DND-41 (cell line): ENCODE measurements at regions not wholly inside any gene's neighbourhood (a gene's known extent, or its start where the extent isn't known, plus 50 kb on each side); places are given as distances from the start of the nearest gene placed in this dataset.

Experiments
- ATAC-seq: fragments of 200-7000 bp; cut with Tn5 transposase; 3 replicates; pipeline ENCODE4 v1.9.1; 2021; ENCODE audit warnings: low read depth; ENCODE audit not compliant: insufficient read depth
- DNase-seq: peaks from one replicate; pipeline ENCODE4 v3.0.0-alpha.2; 2020
- H2AFZ ChIP-seq: 2 replicates; pipeline ENCODE4 v1.6.0; 2012; ENCODE audit warnings: low read depth, low read length
- H3K27ac ChIP-seq: 2 replicates; pipeline ENCODE4 v1.5.1; 2012; ENCODE audit warnings: low read length, inconsistent platforms
- H3K27me3 ChIP-seq: fragments of 200-600 bp; sonication (generic); 2 replicates; pipeline ENCODE4 v1.6.0; 2012; ENCODE audit warnings: low read length, mild to moderate bottlenecking, inconsistent platforms; ENCODE audit not compliant: insufficient read depth, poor library complexity
- H3K36me3 ChIP-seq: 2 replicates; pipeline ENCODE4 v1.5.1; 2012; ENCODE audit warnings: low read length, inconsistent platforms; ENCODE audit not compliant: insufficient read depth
- H3K4me1 ChIP-seq: 2 replicates; pipeline ENCODE4 v1.5.1; 2012; ENCODE audit warnings: mild to moderate bottlenecking, low read length; ENCODE audit not compliant: insufficient read depth
- H3K4me2 ChIP-seq: 2 replicates; pipeline ENCODE4 v1.6.0; 2012; ENCODE audit warnings: mild to moderate bottlenecking, moderate library complexity, low read length, inconsistent platforms; ENCODE audit not compliant: insufficient read depth
- H3K4me3 ChIP-seq, 2 experiments: fragments of 200-600 bp in 1 of 2; shearing (Covaris generic) in 1 of 2; 2 replicates each; pipeline ENCODE4 v1.5.1; 2012 to 2016; ENCODE audit warnings: inconsistent platforms in 2 of 2, low read length in 2 of 2, mild to moderate bottlenecking in 2 of 2, low read depth in 1 of 2, moderate library complexity in 1 of 2
- H3K79me2 ChIP-seq: 2 replicates; pipeline ENCODE4 v1.6.0; 2012; ENCODE audit warnings: low read length, inconsistent platforms; ENCODE audit not compliant: insufficient read depth
- H3K9ac ChIP-seq: 2 replicates; pipeline ENCODE4 v1.6.0; 2012; ENCODE audit warnings: low read depth, mild to moderate bottlenecking, inconsistent platforms, low read length, moderate library complexity
- H3K9me3 ChIP-seq: 2 replicates; pipeline ENCODE4 v1.5.1; 2012; ENCODE audit warnings: low read length, moderate library complexity, mild to moderate bottlenecking, inconsistent platforms; ENCODE audit not compliant: insufficient read depth, severe bottlenecking
- H4K20me1 ChIP-seq: 2 replicates; pipeline ENCODE4 v1.6.0; 2012; ENCODE audit warnings: low read length; ENCODE audit not compliant: insufficient read depth
- CTCF ChIP-seq: IDR thresholded peaks from 2 replicates; pipeline ENCODE4 v1.5.1; 2012; ENCODE audit warnings: borderline replicate concordance, low read length, moderate library complexity, mild to moderate bottlenecking; ENCODE audit not compliant: poor library complexity, severe bottlenecking; ENCODE audit errors: extremely low read depth
- EZH2 ChIP-seq: IDR thresholded peaks from 3 replicates; pipeline ENCODE4 v1.6.1; 2012; ENCODE audit warnings: borderline replicate concordance, low read depth, mild to moderate bottlenecking, moderate library complexity, low read length, inconsistent platforms; ENCODE audit not compliant: severe bottlenecking

- H3K4me2 ChIP-seq: no peak overlapping the region
- H3K79me2 ChIP-seq: no peaks in the 10 kb centered on the region
- no peaks in the 10 kb centered on the region for H4K20me1 ChIP-seq
- H2AFZ ChIP-seq: no peak overlapping the region
- no peak overlapping the region for H3K4me3 ChIP-seq
- no peaks in the 10 kb centered on the region for H3K4me1 ChIP-seq
- peaks cover 4% of the 10 kb centered on the region for H3K27me3 ChIP-seq
- no peak overlapping the region for H3K9ac ChIP-seq
- no peaks in the 10 kb centered on the region for H3K36me3 ChIP-seq
- H3K9me3 ChIP-seq: peaks cover 5% of the 10 kb centered on the region
- DNase-seq (no peak), ATAC-seq (no peak)
- H3K27ac ChIP-seq: no peak overlapping the region
- TF ChIP-seq EZH2 (no peak), CTCF (no peak)
Observed at GRCh38 chr3:150105886-150106612, 135.4 kb upstream of the PFN2 start.

GRCh38 chr3:150105025-150105424 is 134.3 kb upstream of the PFN2 start:
- Histone ChIP-seq H3K4me3 (no peak overlapping the region), H3K27me3 (peaks cover 3% of the 10 kb centered on the region), H3K4me2 (no peak overlapping the region), H3K36me3 (no peaks in the 10 kb centered on the region), H3K9me3 (peaks cover 5% of the 10 kb centered on the region), H4K20me1 (no peaks in the 10 kb centered on the region), H3K27ac (no peak overlapping the region), H3K4me1 (no peaks in the 10 kb centered on the region), H3K9ac (no peak overlapping the region), H2AFZ (no peak overlapping the region), H3K79me2 (no peaks in the 10 kb centered on the region)
- TF ChIP-seq EZH2: no peak
- TF ChIP-seq CTCF: no peak
- ATAC-seq (no peak), DNase-seq (no peak)

GRCh38 chr3:150104564-150104963 is 133.9 kb upstream of the PFN2 start:
- ATAC-seq: no peak
- H3K4me1 ChIP-seq: no peaks in the 10 kb centered on the region

More at GRCh38 chr3:150104564-150104963, 133.9 kb upstream of the PFN2 start:
- Histone ChIP-seq H3K79me2 (no peaks in the 10 kb centered on the region), H3K9ac (no peak overlapping the region), H3K4me2 (no peak overlapping the region), H3K36me3 (no peaks in the 10 kb centered on the region), H3K4me3 (no peak overlapping the region), H2AFZ (no peak overlapping the region), H3K27ac (no peak overlapping the region), H3K27me3 (no peaks in the 10 kb centered on the region), H4K20me1 (no peaks in the 10 kb centered on the region), H3K9me3 (peaks cover 5% of the 10 kb centered on the region)
- TF ChIP-seq CTCF: no peak
- no peak for TF ChIP-seq EZH2
- DNase-seq: no peak
